Neural cell (in vitro differentiated cells): ENCODE measurements at regions not wholly inside any gene's neighbourhood (a gene's known extent, or its start where the extent isn't known, plus 50 kb on each side); places are given as distances from the start of the nearest gene placed in this dataset.
"Not testable (repeated sequence)": the region's sequence is repeated elsewhere in the genome, so short reads cannot be mapped to it uniquely, and the experiment has no call there.

Experiments
- H2AFZ ChIP-seq: fragments of 200-600, 300-800 bp; sonication (generic), shearing (Covaris generic); 2 replicates; pipeline ENCODE4 v1.6.0; 2014; ENCODE audit warnings: low read depth, mild to moderate bottlenecking, antibody characterized with exemption, low read length, moderate library complexity
- H3F3A ChIP-seq: fragments of 200-600 bp; shearing (Covaris generic); 2 replicates; pipeline ENCODE4 v1.6.1; 2016; ENCODE audit warnings: mild to moderate bottlenecking, moderate library complexity, mixed read lengths, antibody characterized with exemption, low read length; ENCODE audit not compliant: insufficient read depth, poor library complexity, severe bottlenecking
- H3K27ac ChIP-seq: fragments of 200-600, 300-800 bp; sonication (generic), shearing (Covaris generic); 2 replicates; pipeline ENCODE4 v1.5.1; 2014; ENCODE audit warnings: mild to moderate bottlenecking, low read length, moderate library complexity
- H3K27me3 ChIP-seq: fragments of 300-800, 200-600 bp; sonication (generic), shearing (Covaris generic); 2 replicates; pipeline ENCODE4 v1.6.0; 2014; ENCODE audit warnings: mild to moderate bottlenecking, low read depth, low read length, moderate library complexity; ENCODE audit not compliant: insufficient read depth
- H3K36me3 ChIP-seq: fragments of 300-800, 200-600 bp; sonication (generic), shearing (Covaris generic); 2 replicates; pipeline ENCODE4 v1.5.1; 2014; ENCODE audit warnings: mild to moderate bottlenecking, antibody characterized with exemption, low read length, moderate library complexity; ENCODE audit not compliant: insufficient read depth
- H3K4me2 ChIP-seq: fragments of 300-800, 200-600 bp; sonication (generic), shearing (Covaris generic); 2 replicates; pipeline ENCODE4 v1.6.0; 2014; ENCODE audit warnings: mild to moderate bottlenecking, low read length
- H3K4me3 ChIP-seq: fragments of 300-800, 200-600 bp; sonication (generic), shearing (Covaris generic); 2 replicates; pipeline ENCODE4 v1.5.1; 2014; ENCODE audit warnings: mild to moderate bottlenecking, low read length, moderate library complexity
- H3K79me2 ChIP-seq: fragments of 200-600 bp; shearing (Covaris generic); replicated peaks from 2 replicates; pipeline ENCODE4 v1.6.0; 2014; ENCODE audit warnings: mild to moderate bottlenecking, low read length, moderate library complexity; ENCODE audit not compliant: insufficient read depth
- H3K9ac ChIP-seq: fragments of 300-800, 200-600 bp; sonication (generic), shearing (Covaris generic); 2 replicates; pipeline ENCODE4 v1.6.1; 2016; ENCODE audit warnings: mild to moderate bottlenecking, low read length, mixed read lengths
- H3K9me2 ChIP-seq: fragments of 200-600 bp; shearing (Covaris generic); 2 replicates; pipeline ENCODE4 v1.6.1; 2016; ENCODE audit warnings: mild to moderate bottlenecking, low read length, mixed read lengths; ENCODE audit not compliant: insufficient read depth
- H3K9me3 ChIP-seq: fragments of 200-600, 300-800 bp; sonication (generic), shearing (Covaris generic); 2 replicates; pipeline ENCODE4 v1.6.1; 2016; ENCODE audit warnings: mild to moderate bottlenecking, mixed run types, low read length, moderate library complexity, mixed read lengths
- H4K20me1 ChIP-seq: fragments of 200-600 bp; shearing (Covaris generic); 2 replicates; pipeline ENCODE4 v1.6.1; 2016; ENCODE audit warnings: mild to moderate bottlenecking, mixed run types; ENCODE audit not compliant: insufficient read depth
- EP300 ChIP-seq: fragments of 450-650 bp; conservative IDR thresholded peaks from 2 replicates; pipeline ENCODE4 v1.6.1; 2014; ENCODE audit warnings: antibody characterized with exemption, mild to moderate bottlenecking, moderate library complexity; ENCODE audit not compliant: poor library complexity, severe bottlenecking
- EZH2 ChIP-seq: fragments of 200-600, 300-800 bp; shearing (Covaris generic), sonication (generic); IDR thresholded peaks from 2 replicates; pipeline ENCODE4 v1.6.1; 2014; ENCODE audit warnings: antibody characterized with exemption, low read length, borderline replicate concordance, mild to moderate bottlenecking; ENCODE audit not compliant: insufficient read depth, poor library complexity, severe bottlenecking
- MXI1 ChIP-seq: fragments of 450-650 bp; conservative IDR thresholded peaks from 2 replicates; pipeline ENCODE4 v1.6.1; 2014; ENCODE audit warnings: antibody characterized with exemption, mild to moderate bottlenecking; ENCODE audit not compliant: poor library complexity, severe bottlenecking
- POLR2AphosphoS5 ChIP-seq: IDR thresholded peaks from 2 replicates; pipeline ENCODE4 v1.6.1; 2012
- RAD21 ChIP-seq: fragments of 450-650 bp; conservative IDR thresholded peaks from 2 replicates; pipeline ENCODE4 v1.6.1; 2014; ENCODE audit warnings: antibody characterized with exemption, mild to moderate bottlenecking, moderate library complexity
- REST ChIP-seq: IDR thresholded peaks from 2 replicates; pipeline ENCODE4 v1.6.1; 2012; ENCODE audit warnings: borderline replicate concordance
- SMC3 ChIP-seq: fragments of 450-650 bp; conservative IDR thresholded peaks from 2 replicates; pipeline ENCODE4 v1.6.1; 2014; ENCODE audit warnings: antibody characterized with exemption, mild to moderate bottlenecking, moderate library complexity; ENCODE audit not compliant: poor library complexity
- TAF1 ChIP-seq: IDR thresholded peaks from 2 replicates; pipeline ENCODE4 v1.6.1; 2012; ENCODE audit warnings: low read depth
- TF ChIP-seq, protein P1 (sequence below): fragments of 450-650 bp; IDR thresholded peaks from 2 replicates; pipeline ENCODE4 v1.5.1; 2014; ENCODE audit warnings: antibody characterized with exemption, mild to moderate bottlenecking, moderate library complexity; ENCODE audit not compliant: poor library complexity, severe bottlenecking

GRCh38 chr2:11898576-11898975 is 152.1 kb downstream of the LPIN1 start:
- TF ChIP-seq REST (no peak), TAF1 (no peak), EZH2 (no peak), SMC3 (no peak), EP300 (no peak)
- TF ChIP-seq, protein P1, sequence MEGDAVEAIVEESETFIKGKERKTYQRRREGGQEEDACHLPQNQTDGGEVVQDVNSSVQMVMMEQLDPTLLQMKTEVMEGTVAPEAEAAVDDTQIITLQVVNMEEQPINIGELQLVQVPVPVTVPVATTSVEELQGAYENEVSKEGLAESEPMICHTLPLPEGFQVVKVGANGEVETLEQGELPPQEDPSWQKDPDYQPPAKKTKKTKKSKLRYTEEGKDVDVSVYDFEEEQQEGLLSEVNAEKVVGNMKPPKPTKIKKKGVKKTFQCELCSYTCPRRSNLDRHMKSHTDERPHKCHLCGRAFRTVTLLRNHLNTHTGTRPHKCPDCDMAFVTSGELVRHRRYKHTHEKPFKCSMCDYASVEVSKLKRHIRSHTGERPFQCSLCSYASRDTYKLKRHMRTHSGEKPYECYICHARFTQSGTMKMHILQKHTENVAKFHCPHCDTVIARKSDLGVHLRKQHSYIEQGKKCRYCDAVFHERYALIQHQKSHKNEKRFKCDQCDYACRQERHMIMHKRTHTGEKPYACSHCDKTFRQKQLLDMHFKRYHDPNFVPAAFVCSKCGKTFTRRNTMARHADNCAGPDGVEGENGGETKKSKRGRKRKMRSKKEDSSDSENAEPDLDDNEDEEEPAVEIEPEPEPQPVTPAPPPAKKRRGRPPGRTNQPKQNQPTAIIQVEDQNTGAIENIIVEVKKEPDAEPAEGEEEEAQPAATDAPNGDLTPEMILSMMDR = no peak
- no peaks in the 10 kb centered on the region for H3K9me3 ChIP-seq
- no peak overlapping the region for H3K4me2 ChIP-seq
- no peak overlapping the region for H2AFZ ChIP-seq
- H3K4me3 ChIP-seq = no peak overlapping the region
- no peaks in the 10 kb centered on the region for H3K27me3 ChIP-seq
- no peaks in the 10 kb centered on the region for H3K9me2 ChIP-seq
- H3F3A ChIP-seq = no peaks in the 10 kb centered on the region
- no peaks in the 10 kb centered on the region for H3K79me2 ChIP-seq
- H3K9ac ChIP-seq = no peak overlapping the region
- H4K20me1 ChIP-seq = no peaks in the 10 kb centered on the region
- H3K36me3 ChIP-seq = no peaks in the 10 kb centered on the region
- H3K27ac ChIP-seq = no peak overlapping the region

GRCh38 chr2:11899264-11899818 is 152.9 kb downstream of the LPIN1 start:
- Histone ChIP-seq H2AFZ (no peak overlapping the region), H3K79me2 (no peaks in the 10 kb centered on the region), H3K36me3 (no peaks in the 10 kb centered on the region), H3K4me2 (no peak overlapping the region), H3F3A (no peaks in the 10 kb centered on the region), H3K9ac (no peak overlapping the region), H3K9me2 (no peaks in the 10 kb centered on the region), H3K9me3 (no peaks in the 10 kb centered on the region), H3K27ac (no peak overlapping the region), H4K20me1 (no peaks in the 10 kb centered on the region), H3K4me3 (no peak overlapping the region), H3K27me3 (no peaks in the 10 kb centered on the region)
- TF ChIP-seq REST (no peak), POLR2AphosphoS5 (no peak), EP300 (no peak), RAD21 (no peak), SMC3 (no peak), EZH2 (no peak), TAF1 (no peak), MXI1 (no peak)

DNA sequence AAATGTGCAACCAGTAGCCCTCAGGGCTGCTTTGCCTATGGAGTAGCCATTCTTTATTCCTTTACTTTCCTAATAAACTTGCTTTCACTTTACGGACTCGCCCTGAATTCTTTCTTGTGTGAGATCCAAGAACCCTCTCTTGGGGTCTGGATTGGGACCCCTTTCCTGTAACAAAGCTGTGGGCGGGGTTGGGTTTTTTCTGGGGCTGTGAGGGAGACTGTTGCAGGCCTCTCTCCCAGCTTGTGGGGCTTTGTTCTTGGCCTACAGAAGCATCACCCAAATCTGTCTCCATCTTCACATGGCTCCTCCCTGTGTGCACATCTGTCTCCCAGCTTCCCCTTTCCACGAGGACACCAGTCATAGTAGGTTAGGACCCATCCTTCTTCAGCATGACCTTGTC is 154.5 kb downstream of the LPIN1 start:
- H3K79me2 ChIP-seq, H3F3A ChIP-seq, H3K9me2 ChIP-seq, H3K4me3 ChIP-seq, H3K36me3 ChIP-seq, H3K4me2 ChIP-seq, H3K9ac ChIP-seq, H3K27ac ChIP-seq, H4K20me1 ChIP-seq, H3K27me3 ChIP-seq, H2AFZ ChIP-seq, H3K9me3 ChIP-seq: not testable (repeated sequence)
